ENCODE measurements at regions not wholly inside any gene's neighbourhood (a gene's known extent, or its start where the extent isn't known, plus 50 kb on each side); places are given as distances from the start of the nearest gene placed in this dataset.

GRCh38 chr16:5649762-5650743 lies 552.5 kb upstream of the EEF2KMT start:
- TF ChIP-seq POLR2A (IDR thresholded peaks at IDR 0.05; ENCODE audit: extremely low read depth, insufficient read length): no peak
- no peak for TF ChIP-seq CTCF (IDR thresholded peaks at IDR 0.05; ENCODE audit: low read depth, low read length)
